ENCODE measurements at regions not wholly inside any gene's neighbourhood (a gene's known extent, or its start where the extent isn't known, plus 50 kb on each side); places are given as distances from the start of the nearest gene placed in this dataset.

GRCh38 chr19:5206751-5207075, 133.9 kb downstream of the PTPRS start:
- Histone ChIP-seq H3K27ac (ENCODE audit: low read length) (no peak overlapping the region), H3K36me3 (ENCODE audit: control insufficient read depth, insufficient read depth, low read length) (peaks cover 54% of the 10 kb centered on the region), H3K9me3 (replicated peaks; ENCODE audit: control insufficient read depth, low read depth, low read length) (peaks cover 10% of the 10 kb centered on the region), H3K4me3 (ENCODE audit: low read length) (no peak overlapping the region), H3K4me1 (ENCODE audit: control insufficient read depth, insufficient read depth, low read length) (no peaks in the 10 kb centered on the region), H3K27me3 (ENCODE audit: control insufficient read depth, insufficient read depth, low read length) (no peaks in the 10 kb centered on the region)
- no peak for DNase-seq
- WGBS (ENCODE audit: insufficient coverage), result 79% methylated on average over 11 of the region's 11 CpGs

GRCh38 chr19:5205937-5206750, 134.5 kb downstream of the PTPRS start:
- H3K27me3 ChIP-seq (ENCODE audit: control insufficient read depth, insufficient read depth, low read length), result no peaks in the 10 kb centered on the region
- H3K27ac ChIP-seq (ENCODE audit: low read length), result no peak overlapping the region
- H3K4me3 ChIP-seq (ENCODE audit: low read length), result no peak overlapping the region
- H3K36me3 ChIP-seq (ENCODE audit: control insufficient read depth, insufficient read depth, low read length), result peaks cover 48% of the 10 kb centered on the region
- no peak for DNase-seq
- peaks cover 12% of the 10 kb centered on the region for H3K9me3 ChIP-seq (replicated peaks; ENCODE audit: control insufficient read depth, low read depth, low read length)
- no peaks in the 10 kb centered on the region for H3K4me1 ChIP-seq (ENCODE audit: control insufficient read depth, insufficient read depth, low read length)
- WGBS (ENCODE audit: insufficient coverage), result 64% methylated on average over 13 of the region's 29 CpGs

- Histone ChIP-seq H3K36me3 (ENCODE audit: control insufficient read depth, insufficient read depth, low read length) (peaks cover 40% of the 10 kb centered on the region), H3K27ac (ENCODE audit: low read length) (no peak overlapping the region), H3K9me3 (replicated peaks; ENCODE audit: control insufficient read depth, low read depth, low read length) (peaks cover 19% of the 10 kb centered on the region), H3K27me3 (ENCODE audit: control insufficient read depth, insufficient read depth, low read length) (no peaks in the 10 kb centered on the region), H3K4me1 (ENCODE audit: control insufficient read depth, insufficient read depth, low read length) (no peaks in the 10 kb centered on the region), H3K4me3 (ENCODE audit: low read length) (no peak overlapping the region)
- WGBS (ENCODE audit: insufficient coverage), result 87% methylated on average over 13 of the region's 13 CpGs
- DNase-seq, result no peak
Measured at GRCh38 chr19:5205381-5205780, 135.2 kb downstream of the PTPRS start.

DNA sequence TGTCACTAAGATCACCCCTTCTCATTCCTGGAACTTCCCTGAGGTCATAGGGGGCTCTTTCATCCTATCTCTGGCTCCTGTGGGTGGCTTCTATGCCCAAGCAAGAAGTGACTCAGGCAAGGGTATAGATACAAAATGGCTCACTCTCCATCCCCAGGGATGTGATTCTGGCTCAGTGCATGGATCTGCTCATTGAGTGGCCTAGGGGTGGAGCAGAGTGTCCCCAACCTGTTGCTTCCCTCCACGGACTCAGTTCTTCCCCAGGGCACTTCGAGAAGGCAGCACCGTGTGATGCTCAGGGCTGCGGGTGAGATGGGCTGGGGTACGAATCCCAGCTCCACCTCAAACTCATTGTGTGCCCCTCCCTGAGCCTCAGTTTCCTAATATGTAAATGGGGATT, 136.4 kb downstream of the PTPRS start:
- Histone ChIP-seq H3K27me3 (ENCODE audit: control insufficient read depth, insufficient read depth, low read length) (no peaks in the 10 kb centered on the region), H3K9me3 (replicated peaks; ENCODE audit: control insufficient read depth, low read depth, low read length) (peaks cover 21% of the 10 kb centered on the region), H3K27ac (ENCODE audit: low read length) (no peak overlapping the region), H3K36me3 (ENCODE audit: control insufficient read depth, insufficient read depth, low read length) (peaks cover 30% of the 10 kb centered on the region), H3K4me3 (ENCODE audit: low read length) (no peak overlapping the region), H3K4me1 (ENCODE audit: control insufficient read depth, insufficient read depth, low read length) (no peaks in the 10 kb centered on the region)
- DNase-seq, result no peak
- WGBS (ENCODE audit: insufficient coverage), result no CpG with 5 or more reads among the region's 5 CpGs
